H9 (cell line): ENCODE measurements at regions not wholly inside any gene's neighbourhood (a gene's known extent, or its start where the extent isn't known, plus 50 kb on each side); places are given as distances from the start of the nearest gene placed in this dataset.

ENCODE experiments used
- DNase-seq: peaks from one replicate; pipeline ENCODE4 v3.0.0-alpha.2; 2017
- H2AFZ ChIP-seq: one replicate; pipeline ENCODE4 v1.6.1; 2013; ENCODE audit warnings: mild to moderate bottlenecking, low read length, control low read depth, moderate library complexity
- H2AK5ac ChIP-seq: 2 replicates; pipeline ENCODE4 v1.6.1; 2013; ENCODE audit warnings: low read length, control low read depth, mixed read lengths; ENCODE audit not compliant: insufficient read length
- H2BK120ac ChIP-seq: one replicate; pipeline ENCODE4 v1.6.1; 2013; ENCODE audit warnings: low read depth, mild to moderate bottlenecking, low read length, control low read depth, inconsistent platforms; ENCODE audit not compliant: poor library complexity, severe bottlenecking
- H2BK12ac ChIP-seq: 2 replicates; pipeline ENCODE4 v1.6.1; 2013; ENCODE audit warnings: low read length, control low read depth, mixed read lengths, low read depth; ENCODE audit not compliant: insufficient read length
- H2BK15ac ChIP-seq: 2 replicates; pipeline ENCODE4 v1.6.1; 2013; ENCODE audit warnings: low read depth, low read length, control low read depth
- H2BK20ac ChIP-seq: one replicate; pipeline ENCODE4 v1.6.1; 2013; ENCODE audit warnings: low read depth, mild to moderate bottlenecking, low read length, control low read depth, inconsistent platforms; ENCODE audit not compliant: poor library complexity, severe bottlenecking
- H2BK5ac ChIP-seq: 2 replicates; pipeline ENCODE4 v1.6.1; 2013; ENCODE audit warnings: low read length, control low read depth, mixed read lengths; ENCODE audit not compliant: insufficient read length
- H3K14ac ChIP-seq: 2 replicates; pipeline ENCODE4 v1.6.1; 2013; ENCODE audit warnings: low read length, control low read depth; ENCODE audit not compliant: insufficient read depth
- H3K18ac ChIP-seq: 2 replicates; pipeline ENCODE4 v1.6.1; 2013; ENCODE audit warnings: low read depth, mild to moderate bottlenecking, mixed read lengths, low read length, control low read depth; ENCODE audit not compliant: insufficient read length
- H3K23ac ChIP-seq: 2 replicates; pipeline ENCODE4 v1.6.1; 2013; ENCODE audit warnings: low read length, control low read depth, mixed read lengths, low read depth; ENCODE audit not compliant: insufficient read length
- H3K23me2 ChIP-seq: 2 replicates; pipeline ENCODE4 v1.6.1; 2013; ENCODE audit warnings: low read depth, mild to moderate bottlenecking, mixed read lengths, low read length, control low read depth; ENCODE audit not compliant: insufficient read length, poor library complexity, severe bottlenecking
- H3K27ac ChIP-seq: 2 replicates; pipeline ENCODE4 v1.5.1; 2013; ENCODE audit warnings: low read length, control low read depth, mixed read lengths, low read depth; ENCODE audit not compliant: insufficient read length
- H3K27me3 ChIP-seq: 2 replicates; pipeline ENCODE4 v1.6.1; 2013; ENCODE audit warnings: low read length, control low read depth, inconsistent platforms; ENCODE audit not compliant: insufficient read depth
- H3K4ac ChIP-seq: 2 replicates; pipeline ENCODE4 v1.6.1; 2013; ENCODE audit warnings: low read depth, mild to moderate bottlenecking, control low read depth, inconsistent platforms, low read length, moderate library complexity
- H3K4me1 ChIP-seq: 2 replicates; pipeline ENCODE4 v1.6.1; 2013; ENCODE audit warnings: low read length, control low read depth, inconsistent platforms; ENCODE audit not compliant: insufficient read depth
- H3K4me2 ChIP-seq: 2 replicates; pipeline ENCODE4 v1.6.1; 2013; ENCODE audit warnings: low read length, control low read depth, mixed read lengths; ENCODE audit not compliant: insufficient read length, insufficient read depth
- H3K56ac ChIP-seq: 2 replicates; pipeline ENCODE4 v1.6.1; 2013; ENCODE audit warnings: low read depth, mild to moderate bottlenecking, mixed read lengths, low read length, control low read depth; ENCODE audit not compliant: insufficient read length
- H3K79me1 ChIP-seq: 2 replicates; pipeline ENCODE4 v1.6.1; 2013; ENCODE audit warnings: low read depth, mild to moderate bottlenecking, moderate library complexity, low read length, control low read depth, inconsistent platforms; ENCODE audit not compliant: insufficient read depth, poor library complexity, severe bottlenecking
- H3K79me2 ChIP-seq: 2 replicates; pipeline ENCODE4 v1.6.1; 2013; ENCODE audit warnings: low read length, control low read depth, inconsistent platforms; ENCODE audit not compliant: insufficient read depth
- H3K9ac ChIP-seq: 2 replicates; pipeline ENCODE4 v1.6.1; 2013; ENCODE audit warnings: low read length, control low read depth, mixed read lengths; ENCODE audit not compliant: insufficient read length; ENCODE audit errors: extremely low read depth
- H3K9me3 ChIP-seq: one replicate; pipeline ENCODE4 v1.6.1; 2013; ENCODE audit warnings: low read depth, low read length, inconsistent platforms; ENCODE audit not compliant: control insufficient read depth
- H3T11ph ChIP-seq: one replicate; pipeline ENCODE4 v1.6.1; 2013; ENCODE audit warnings: mild to moderate bottlenecking, low read length, control low read depth, inconsistent platforms
- H4K20me1 ChIP-seq: one replicate; pipeline ENCODE4 v1.6.1; 2013; ENCODE audit not compliant: control insufficient read depth, insufficient read length, insufficient read depth
- H4K5ac ChIP-seq: 2 replicates; pipeline ENCODE4 v1.6.1; 2013; ENCODE audit warnings: low read depth, mild to moderate bottlenecking, mixed read lengths, low read length, control low read depth; ENCODE audit not compliant: insufficient read length
- H4K8ac ChIP-seq: replicated peaks from 2 replicates; pipeline ENCODE4 v1.6.1; 2013; ENCODE audit warnings: low read length, control low read depth, mixed read lengths, low read depth; ENCODE audit not compliant: insufficient read length
- H4K91ac ChIP-seq: 2 replicates; pipeline ENCODE4 v1.6.1; 2013; ENCODE audit warnings: low read depth, mild to moderate bottlenecking, moderate library complexity, mixed read lengths, low read length, control low read depth; ENCODE audit not compliant: insufficient read length
- H3K27ac Mint-ChIP-seq, 3 experiments: 2 replicates in 2 of 3; 3 replicates in 1 of 3; pipeline ENCODE4 v1.8.0; 2020 to 2021; ENCODE audit warnings: mixed read lengths in 3 of 3, mild to moderate bottlenecking in 1 of 3, moderate library complexity in 1 of 3
- H3K27me3 Mint-ChIP-seq: 2 replicates; pipeline ENCODE4 v1.8.0; 2021; ENCODE audit warnings: low read depth, mild to moderate bottlenecking, moderate library complexity, mixed read lengths
- H3K36me3 Mint-ChIP-seq, 3 experiments: 2 replicates in 2 of 3; 3 replicates in 1 of 3; pipeline ENCODE4 v1.8.0; 2020 to 2021; ENCODE audit warnings: low read depth in 3 of 3, mixed read lengths in 3 of 3; ENCODE audit not compliant: insufficient read depth in 1 of 3
- H3K4me1 Mint-ChIP-seq, 2 experiments: 2 replicates each; pipeline ENCODE4 v1.8.0; 2020; ENCODE audit warnings: mixed read lengths in 2 of 2
- H3K4me3 Mint-ChIP-seq, 2 experiments: 2 replicates in 1 of 2; 3 replicates in 1 of 2; pipeline ENCODE4 v1.8.0; 2020 to 2021; ENCODE audit warnings: mild to moderate bottlenecking in 2 of 2, mixed read lengths in 2 of 2, moderate library complexity in 1 of 2
- H3K9me3 Mint-ChIP-seq, 2 experiments: 2 replicates in 1 of 2; 3 replicates in 1 of 2; pipeline ENCODE4 v1.8.0; 2020; ENCODE audit warnings: mild to moderate bottlenecking in 2 of 2, mixed read lengths in 2 of 2, moderate library complexity in 1 of 2
- WGBS: extraction: QIAGEN DNeasy Blood & Tissue Kit; methylation state at CpG from one replicate; pipeline ENCODE4 v1.1.7; 2013; ENCODE audit warnings: missing lambda C conversion rate, low lambda C conversion rate, mixed read lengths; ENCODE audit not compliant: insufficient read length; ENCODE audit errors: extremely low coverage; 5-methylcytosine and 5-hydroxymethylcytosine counted together
- TF ChIP-seq, protein P1 (sequence below): fragments of 200-600 bp; sonication (generic); conservative IDR thresholded peaks from 3 replicates; pipeline ENCODE4 v1.8.0; 2021; ENCODE audit warnings: antibody characterized with exemption, mild to moderate bottlenecking

GRCh38 chr12:70031046-70031445 is 206.0 kb downstream of the MYRFL start:
- H4K91ac ChIP-seq: no peak overlapping the region
- no peaks in the 10 kb centered on the region for H3K79me1 ChIP-seq
- H3K9me3 Mint-ChIP-seq: peaks cover 4 to 8% of the 10 kb centered on the region in 2 experiments; a peak in 3 of 5 replicates
- no peak overlapping the region for H2BK12ac ChIP-seq
- no peak overlapping the region for H3K9ac ChIP-seq
- H4K20me1 ChIP-seq: no peaks in the 10 kb centered on the region
- H3K27me3 ChIP-seq: no peaks in the 10 kb centered on the region
- no peak overlapping the region for H3T11ph ChIP-seq
- H2BK20ac ChIP-seq: no peak overlapping the region
- no peak overlapping the region for H3K4me3 Mint-ChIP-seq
- DNase-seq: peak; percentile 56
- no peak overlapping the region for H2BK120ac ChIP-seq
- WGBS: no CpG with 5 or more reads among the region's 3 CpGs
- no peak overlapping the region for H4K5ac ChIP-seq
- no peaks in the 10 kb centered on the region for H3K27me3 Mint-ChIP-seq
- H3K4ac ChIP-seq: no peak overlapping the region
- no peaks in the 10 kb centered on the region for H3K9me3 ChIP-seq
- no peak overlapping the region for H3K56ac ChIP-seq
- no peak overlapping the region for H2AFZ ChIP-seq
- H2BK15ac ChIP-seq: no peak overlapping the region
- H2BK5ac ChIP-seq: no peak overlapping the region
- no peak overlapping the region for H3K14ac ChIP-seq
- H3K23ac ChIP-seq: no peak overlapping the region
- no peak overlapping the region for H3K4me2 ChIP-seq
- H3K4me1 Mint-ChIP-seq: peaks cover 9 to 18% of the 10 kb centered on the region in 2 experiments
- no peaks in the 10 kb centered on the region; the same call in 1 of the 2 replicates for H3K4me1 ChIP-seq
- no peak overlapping the region for H4K8ac ChIP-seq
- no peaks in the 10 kb centered on the region for H3K23me2 ChIP-seq
- peak overlapping the region in 2 of 3 experiments; percentile 64 to 79; a peak in 5 of 7 replicates for H3K27ac Mint-ChIP-seq
- no peak overlapping the region for H3K27ac ChIP-seq
- H3K79me2 ChIP-seq: no peaks in the 10 kb centered on the region
- H3K18ac ChIP-seq: no peak overlapping the region
- no peak overlapping the region for H2AK5ac ChIP-seq
- H3K36me3 Mint-ChIP-seq: peaks cover 0 to 6% (median 0%) of the 10 kb centered on the region in 3 experiments; a peak in 2 of 7 replicates
- TF ChIP-seq, protein P1, sequence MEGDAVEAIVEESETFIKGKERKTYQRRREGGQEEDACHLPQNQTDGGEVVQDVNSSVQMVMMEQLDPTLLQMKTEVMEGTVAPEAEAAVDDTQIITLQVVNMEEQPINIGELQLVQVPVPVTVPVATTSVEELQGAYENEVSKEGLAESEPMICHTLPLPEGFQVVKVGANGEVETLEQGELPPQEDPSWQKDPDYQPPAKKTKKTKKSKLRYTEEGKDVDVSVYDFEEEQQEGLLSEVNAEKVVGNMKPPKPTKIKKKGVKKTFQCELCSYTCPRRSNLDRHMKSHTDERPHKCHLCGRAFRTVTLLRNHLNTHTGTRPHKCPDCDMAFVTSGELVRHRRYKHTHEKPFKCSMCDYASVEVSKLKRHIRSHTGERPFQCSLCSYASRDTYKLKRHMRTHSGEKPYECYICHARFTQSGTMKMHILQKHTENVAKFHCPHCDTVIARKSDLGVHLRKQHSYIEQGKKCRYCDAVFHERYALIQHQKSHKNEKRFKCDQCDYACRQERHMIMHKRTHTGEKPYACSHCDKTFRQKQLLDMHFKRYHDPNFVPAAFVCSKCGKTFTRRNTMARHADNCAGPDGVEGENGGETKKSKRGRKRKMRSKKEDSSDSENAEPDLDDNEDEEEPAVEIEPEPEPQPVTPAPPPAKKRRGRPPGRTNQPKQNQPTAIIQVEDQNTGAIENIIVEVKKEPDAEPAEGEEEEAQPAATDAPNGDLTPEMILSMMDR: no peak
